Stimulated activated CD4-positive, alpha-beta T cell treated with anti-CD3 and anti-CD28 coated beads, Interleukin-15, amount 100 ng/mL, for 24 hours (primary cell): ENCODE measurements at regions not wholly inside any gene's neighbourhood (a gene's known extent, or its start where the extent isn't known, plus 50 kb on each side); places are given as distances from the start of the nearest gene placed in this dataset.
"Not testable (repeated sequence)": the region's sequence is repeated elsewhere in the genome, so short reads cannot be mapped to it uniquely, and the experiment has no call there.

Experiments
- DNase-seq: peaks from one replicate; pipeline ENCODE4 v3.0.0-alpha.2; 2020

GRCh38 chr6:163707387-163708355 is 293.2 kb downstream of the QKI start:
- DNase-seq: no peak

GRCh38 chr6:163706500-163707087 is 292.1 kb downstream of the QKI start:
- DNase-seq: no peak

DNA sequence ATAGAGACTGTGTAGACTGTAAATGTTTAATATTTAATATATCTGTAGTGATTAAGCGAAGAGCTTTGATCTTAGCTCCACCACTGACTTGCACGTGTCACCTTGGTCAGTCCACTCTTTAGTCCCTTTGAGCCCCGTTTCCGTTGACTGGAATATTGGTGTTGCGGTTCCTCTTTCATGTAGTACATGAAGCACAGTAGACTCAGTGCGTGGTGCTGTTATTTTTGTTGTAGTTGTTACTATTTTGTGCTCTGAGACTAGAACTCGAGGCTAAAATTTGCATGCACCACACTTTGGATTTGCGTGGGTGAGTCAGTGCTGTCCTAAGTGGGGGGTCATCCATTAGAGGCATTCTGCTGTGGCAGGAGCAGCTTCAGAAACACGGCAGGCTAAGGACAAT is 291.4 kb downstream of the QKI start:
- no peak for DNase-seq

DNA sequence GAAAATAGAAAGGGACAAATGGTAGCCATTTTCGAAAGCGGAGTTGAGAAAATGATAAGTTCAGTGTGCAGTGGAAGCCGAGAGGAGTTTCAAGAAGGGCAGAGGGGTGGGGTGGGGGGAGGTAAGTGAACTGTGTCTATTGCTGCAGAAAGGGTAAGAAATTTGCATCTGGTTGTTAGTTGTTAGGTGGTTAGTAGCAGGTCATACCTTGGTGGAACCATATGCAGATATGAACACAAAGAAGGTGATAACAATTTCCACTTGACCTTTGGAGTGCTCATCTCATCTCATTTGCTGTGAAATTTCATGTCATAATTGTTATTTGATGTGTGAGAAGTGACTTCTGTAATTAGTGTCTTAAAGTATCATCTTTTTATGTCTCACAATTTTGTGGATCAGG is 288.2 kb downstream of the QKI start:
- no peak for DNase-seq

DNA sequence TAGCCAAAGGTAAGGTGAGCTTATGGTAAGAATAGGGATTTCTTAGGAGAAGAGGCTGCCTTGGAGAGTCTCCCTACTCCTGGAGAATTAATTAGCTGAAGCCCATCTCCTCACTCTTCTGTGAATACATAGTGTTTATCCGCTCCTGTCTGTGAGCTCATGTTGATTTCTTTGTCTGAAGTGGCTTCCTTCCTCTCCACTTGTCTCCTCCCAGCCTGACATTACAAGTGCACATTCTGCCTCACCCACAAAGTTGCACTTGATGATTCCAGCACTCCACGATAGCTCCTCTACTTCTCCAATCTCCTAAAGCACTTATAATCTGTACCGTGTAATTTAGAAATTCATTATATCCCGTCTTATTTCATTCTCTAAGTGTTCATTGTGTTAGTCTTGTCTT is 287.2 kb downstream of the QKI start:
- no peak for DNase-seq

DNA sequence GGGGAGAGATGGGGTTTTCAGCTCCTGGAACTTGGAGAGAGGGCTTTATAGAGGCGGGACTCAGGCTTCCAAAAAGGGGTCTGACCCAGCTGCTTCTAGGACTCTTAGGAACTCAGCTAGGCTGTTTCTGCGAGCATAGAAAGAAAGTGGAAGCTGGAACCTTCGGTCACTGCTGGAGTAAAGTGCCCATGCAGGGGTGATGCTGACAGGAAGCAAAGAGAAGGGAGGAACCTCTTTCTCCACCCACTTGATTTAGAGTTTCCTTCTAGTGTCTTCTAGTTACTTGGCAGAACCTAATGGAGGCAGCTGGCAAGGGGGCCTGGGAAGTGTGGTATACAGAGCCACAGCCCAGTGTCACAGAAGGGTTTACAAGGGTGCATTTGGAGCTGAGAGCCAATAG is 283.6 kb downstream of the QKI start:
- no peak for DNase-seq

GRCh38 chr6:163696311-163696710 is 281.8 kb downstream of the QKI start:
- DNase-seq: not testable (repeated sequence)

DNA sequence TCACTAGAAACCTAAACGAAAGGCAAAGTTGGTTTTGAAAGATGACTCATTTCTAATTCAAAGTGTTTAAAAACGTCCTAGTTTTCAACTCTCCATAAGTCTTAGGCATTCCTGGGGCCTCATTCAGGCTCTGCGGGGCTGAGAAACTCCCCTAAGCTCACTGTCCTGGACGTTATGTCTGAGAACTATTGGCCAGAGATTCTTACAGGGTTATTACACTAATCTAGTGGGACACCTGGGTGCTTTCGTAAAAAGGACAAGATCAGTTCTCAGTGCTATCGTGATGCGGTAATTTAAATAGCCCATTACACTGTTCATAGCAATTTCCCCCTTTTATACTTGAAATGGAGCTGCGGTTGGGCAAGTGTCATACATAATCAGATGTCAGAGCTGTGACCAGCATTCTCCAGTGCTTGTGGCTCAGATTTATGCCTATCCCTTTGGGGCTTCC is 280.9 kb downstream of the QKI start:
- no peak for DNase-seq

GRCh38 chr6:163694988-163695398 is 280.5 kb downstream of the QKI start:
- DNase-seq: no peak

DNA sequence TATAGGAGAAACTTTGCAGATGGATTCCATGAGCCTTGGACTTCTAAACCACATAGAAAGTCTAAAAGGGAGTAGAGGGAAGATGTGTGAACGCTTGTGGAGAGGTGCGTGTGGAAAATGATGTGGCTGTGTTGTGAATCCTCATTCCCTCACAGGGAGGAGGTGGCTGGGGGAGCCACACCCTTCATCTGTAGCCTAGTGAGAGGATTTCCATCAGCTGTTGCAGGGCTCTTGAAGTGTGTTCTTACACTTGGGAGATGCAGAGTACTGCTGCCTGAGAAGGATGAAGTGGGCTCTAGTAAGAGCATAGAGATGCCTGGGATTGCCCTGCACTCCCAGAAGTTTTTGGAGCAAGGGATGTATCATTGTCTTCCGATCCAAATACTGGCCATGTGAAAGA is 279.6 kb downstream of the QKI start:
- DNase-seq: no peak

- DNase-seq: no peak
These were observed 276.5 kb downstream of the QKI start for GRCh38 chr6:163691049-163691448.

GRCh38 chr6:163688739-163689362 is 274.3 kb downstream of the QKI start:
- no peak for DNase-seq

GRCh38 chr6:163687075-163687474 is 272.6 kb downstream of the QKI start:
- DNase-seq: no peak

GRCh38 chr6:163686301-163686700 is 271.8 kb downstream of the QKI start:
- DNase-seq: no peak

DNA sequence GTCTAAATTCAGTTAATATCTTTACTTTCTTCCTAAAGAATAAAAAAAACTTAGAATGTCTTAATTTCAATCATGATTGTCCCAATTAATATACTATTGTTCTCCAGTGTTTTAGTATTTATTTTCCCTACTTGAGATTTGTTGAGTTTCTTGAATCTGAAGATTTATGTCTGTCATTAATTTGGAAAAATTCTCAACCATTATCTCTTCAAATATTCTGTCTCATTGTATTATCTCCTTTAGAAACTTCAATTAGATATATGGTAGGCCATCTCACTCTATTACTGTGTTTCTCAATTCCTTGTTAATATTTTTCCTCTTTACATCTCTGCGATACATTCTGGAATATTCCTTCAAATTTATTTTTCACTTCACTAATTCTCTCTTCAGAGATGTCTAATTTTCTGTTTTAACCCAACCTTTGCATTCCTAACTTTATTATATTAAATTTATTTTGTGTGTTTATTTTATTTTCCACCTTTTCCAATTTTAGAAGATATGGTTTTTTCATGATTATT is 268.6 kb downstream of the QKI start:
- no peak for DNase-seq

DNA sequence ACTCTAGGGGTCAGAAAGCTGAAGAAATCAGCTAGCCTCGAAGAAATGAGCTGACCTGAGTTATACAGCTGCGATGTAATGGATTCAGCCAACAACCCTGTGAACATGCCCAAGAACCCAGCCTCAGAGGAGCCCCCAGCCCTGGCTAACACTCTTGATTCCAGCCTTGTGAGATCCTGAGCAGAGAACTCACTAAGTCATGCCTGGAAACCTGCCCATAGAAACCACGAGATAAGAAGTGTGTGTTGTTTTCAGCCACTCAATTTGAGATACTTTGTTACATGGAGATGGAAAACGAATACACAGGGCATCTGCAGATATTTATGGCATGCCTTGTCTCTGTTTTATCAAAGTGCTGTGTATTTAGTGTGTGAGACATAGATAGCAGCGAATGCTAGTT is 265.2 kb downstream of the QKI start:
- no peak for DNase-seq

GRCh38 chr6:163679012-163679660 is 264.6 kb downstream of the QKI start:
- DNase-seq: no peak

DNA sequence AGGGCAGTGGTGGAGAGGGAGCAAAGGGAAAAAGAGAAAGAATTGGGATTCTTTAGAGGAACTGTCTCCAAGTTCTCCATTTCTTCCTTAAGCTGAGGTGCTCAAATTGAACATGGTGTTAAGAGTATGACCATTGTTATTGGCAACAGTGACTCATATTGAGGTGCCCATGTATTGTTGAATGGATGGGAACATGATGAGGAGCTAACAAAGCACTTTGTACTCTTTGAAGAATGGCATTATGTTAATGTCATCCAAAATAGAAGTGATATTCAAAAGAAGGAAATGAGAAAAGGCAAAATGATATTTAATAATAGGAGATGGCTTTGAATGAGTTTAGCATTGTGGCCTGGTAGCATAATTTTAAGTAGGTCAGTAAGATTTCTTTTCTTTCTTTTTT is 261.1 kb downstream of the QKI start:
- no peak for DNase-seq

DNA sequence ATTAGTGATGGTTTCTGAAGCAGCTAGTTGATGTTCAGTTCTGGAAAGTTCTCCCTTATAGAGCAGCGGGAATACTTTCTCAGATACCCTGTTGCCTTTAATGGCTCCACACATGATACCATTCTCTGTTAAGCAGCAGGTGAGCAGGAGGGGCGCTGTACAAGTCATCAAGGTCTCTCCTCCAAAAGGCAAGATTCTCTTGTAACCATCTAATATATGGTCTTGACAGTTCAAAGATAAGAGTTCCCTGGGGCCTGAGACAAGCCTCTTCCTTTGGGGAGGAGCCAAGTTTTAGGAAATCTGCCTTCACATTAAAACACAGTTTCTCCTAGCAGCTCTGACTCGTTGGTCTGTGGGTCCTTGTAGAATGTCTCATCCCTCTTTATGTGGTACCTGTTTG is 258.2 kb downstream of the QKI start:
- no peak for DNase-seq

- DNase-seq: no peak
These were observed 257.3 kb downstream of the QKI start for GRCh38 chr6:163671791-163672190.

GRCh38 chr6:163671355-163671754 is 256.8 kb downstream of the QKI start:
- no peak for DNase-seq

DNA sequence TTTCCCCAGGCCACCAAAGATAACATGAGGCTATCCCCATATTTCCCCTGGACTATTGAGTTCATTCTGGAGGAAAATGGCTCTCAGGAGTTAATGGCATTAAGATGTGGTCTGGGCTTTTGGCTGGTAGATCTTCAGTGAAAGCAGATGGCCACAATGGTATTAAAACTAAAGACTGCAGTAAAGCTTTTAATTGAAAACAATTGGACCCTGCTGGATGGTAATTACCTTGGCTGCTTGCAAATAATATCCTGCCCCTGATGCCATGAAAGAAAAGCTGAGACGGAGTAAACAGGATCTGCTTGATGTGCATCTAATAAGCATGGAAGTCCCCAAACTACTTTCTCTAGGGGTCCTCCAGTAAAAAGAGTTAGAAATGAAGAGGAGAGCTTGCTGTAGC is 255.8 kb downstream of the QKI start:
- no peak for DNase-seq

DNA sequence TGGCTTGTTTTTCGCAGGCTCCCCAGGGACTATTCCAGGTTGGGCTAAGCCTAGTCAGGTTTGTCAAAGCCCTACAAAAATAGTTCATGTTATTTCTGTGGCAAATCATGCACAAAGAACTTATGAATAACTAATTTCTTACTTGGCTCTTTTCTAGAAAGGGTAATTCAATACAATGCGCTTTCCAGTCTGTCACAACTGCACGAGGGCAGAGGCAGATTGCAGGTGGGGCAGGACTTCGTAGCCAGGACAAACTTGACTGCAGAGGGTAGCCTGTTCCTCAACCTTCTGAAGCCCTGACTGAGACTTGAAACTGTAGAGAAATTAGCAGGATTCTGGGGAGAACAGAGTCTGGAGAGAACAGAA is 253.5 kb downstream of the QKI start:
- DNase-seq: no peak
